Body of pancreas (tissue), 4 donors: ENCODE measurements at regions not wholly inside any gene's neighbourhood (a gene's known extent, or its start where the extent isn't known, plus 50 kb on each side); places are given as distances from the start of the nearest gene placed in this dataset.

Source experiments
- ATAC-seq: fragments of 150-250 bp; one replicate; pipeline ENCODE4 v1.9.1; 2016
- DNase-seq, 4 donors: peaks; one replicate each; pipeline ENCODE4 v3.0.0-alpha.2; 2019
- H3K27ac ChIP-seq, 4 donors: fragments of 200-600 bp; sonication (generic); 1 replicate in 3 of 4; 2 replicates in 1 of 4; pipeline versions ENCODE4 v1.5.1 to v1.6.1; 2016 to 2019; ENCODE audit warnings: mild to moderate bottlenecking in 1 of 4, mixed read lengths in 1 of 4, moderate library complexity in 1 of 4
- H3K27me3 ChIP-seq, 2 donors: fragments of 200-600 bp; sonication (generic); one replicate each; pipeline ENCODE4 v1.6.0; 2016; ENCODE audit warnings: mild to moderate bottlenecking in 1 of 2
- H3K36me3 ChIP-seq, 2 donors: fragments of 200-600 bp; sonication (generic); replicated peaks in 1 of 2; 2 replicates each; pipeline ENCODE4 v1.5.1; 2016; ENCODE audit warnings: low read depth in 2 of 2; ENCODE audit not compliant: insufficient read depth in 1 of 2
- H3K4me1 ChIP-seq: fragments of 200-600 bp; sonication (generic); one replicate; pipeline ENCODE4 v1.6.0; 2016
- H3K4me3 ChIP-seq, 2 donors: fragments of 200-600 bp; sonication (generic); 1 replicate in 1 of 2; 2 replicates in 1 of 2; pipeline ENCODE4 v1.5.1; 2016 to 2019
- H3K9me3 ChIP-seq, 3 donors: fragments of 200-600 bp; sonication (generic); 1 replicate in 2 of 3; 2 replicates in 1 of 3; pipeline ENCODE4 v1.5.1; 2016
- POLR2A ChIP-seq, 3 donors: fragments of 450-650 bp; IDR thresholded peaks; one replicate each; pipeline ENCODE4 v1.6.1; 2016; ENCODE audit warnings: antibody characterized with exemption in 3 of 3, mild to moderate bottlenecking in 2 of 3
- WGBS, 2 donors: methylation state at CpG; one replicate each; pipeline ENCODE4 v1.1.5; 2017; 5-methylcytosine and 5-hydroxymethylcytosine counted together
- intact Hi-C: fragments of 100-400 bp; cut with DNase I; formaldehyde crosslinking; loops from one replicate; pipeline ENCODE4 v1.15.1; 2023
- TF ChIP-seq, protein P1 (sequence below), 7 experiments: fragments of 450-650 bp in 4 of 7; fragments of 200-600 bp in 3 of 7; sonication (generic) in 3 of 7; IDR thresholded peaks; one replicate each; pipeline ENCODE4 v1.5.1; 2016 to 2019; ENCODE audit warnings: antibody characterized with exemption in 7 of 7

DNA sequence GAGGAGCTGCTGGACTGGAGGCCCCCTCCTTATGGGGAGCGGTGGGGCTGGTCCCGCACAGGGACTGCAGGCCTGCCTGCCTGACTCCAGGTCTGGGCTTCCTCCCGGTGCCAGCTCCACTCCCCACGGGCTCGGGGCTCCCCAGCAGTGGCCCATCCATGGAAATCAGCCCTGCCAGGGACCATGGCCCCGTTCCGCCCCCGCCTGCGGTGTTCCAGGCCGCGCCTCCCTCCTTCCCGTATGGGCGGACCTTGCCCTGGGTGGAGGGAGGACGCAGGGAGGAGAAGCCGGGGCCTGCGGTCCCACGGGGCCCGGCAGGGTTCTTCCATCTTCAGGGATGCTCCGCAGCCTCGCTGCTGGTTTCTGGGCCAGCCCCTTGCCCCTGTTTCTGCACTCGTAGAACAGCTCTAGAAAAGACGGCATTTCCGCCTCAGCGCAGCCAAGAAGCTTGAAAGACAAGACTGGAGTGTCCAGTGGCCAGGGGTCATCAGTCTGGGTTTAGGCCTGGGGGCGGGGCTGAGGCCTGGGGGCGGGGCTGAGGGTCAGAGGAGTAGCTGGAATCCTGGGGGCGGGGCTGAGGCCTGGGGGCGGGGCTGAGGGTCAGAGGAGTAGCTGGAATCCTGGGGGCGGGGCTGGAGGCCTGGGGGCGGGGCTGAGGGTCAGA lies 1330.6 kb downstream of the BRD1 start:
- Histone ChIP-seq H3K27me3 (no peaks in the 10 kb centered on the region), H3K4me1 (no peaks in the 10 kb centered on the region), H3K27ac (no peak overlapping the region), H3K9me3 (no peaks in the 10 kb centered on the region), H3K36me3 (no peaks in the 10 kb centered on the region), H3K4me3 (no peak overlapping the region)
- 85 to 91% methylated on average over 13 to 17 of the region's 30 CpGs for WGBS, 2 donors
- intact Hi-C loops = no loop called here
- TF ChIP-seq, protein P1, sequence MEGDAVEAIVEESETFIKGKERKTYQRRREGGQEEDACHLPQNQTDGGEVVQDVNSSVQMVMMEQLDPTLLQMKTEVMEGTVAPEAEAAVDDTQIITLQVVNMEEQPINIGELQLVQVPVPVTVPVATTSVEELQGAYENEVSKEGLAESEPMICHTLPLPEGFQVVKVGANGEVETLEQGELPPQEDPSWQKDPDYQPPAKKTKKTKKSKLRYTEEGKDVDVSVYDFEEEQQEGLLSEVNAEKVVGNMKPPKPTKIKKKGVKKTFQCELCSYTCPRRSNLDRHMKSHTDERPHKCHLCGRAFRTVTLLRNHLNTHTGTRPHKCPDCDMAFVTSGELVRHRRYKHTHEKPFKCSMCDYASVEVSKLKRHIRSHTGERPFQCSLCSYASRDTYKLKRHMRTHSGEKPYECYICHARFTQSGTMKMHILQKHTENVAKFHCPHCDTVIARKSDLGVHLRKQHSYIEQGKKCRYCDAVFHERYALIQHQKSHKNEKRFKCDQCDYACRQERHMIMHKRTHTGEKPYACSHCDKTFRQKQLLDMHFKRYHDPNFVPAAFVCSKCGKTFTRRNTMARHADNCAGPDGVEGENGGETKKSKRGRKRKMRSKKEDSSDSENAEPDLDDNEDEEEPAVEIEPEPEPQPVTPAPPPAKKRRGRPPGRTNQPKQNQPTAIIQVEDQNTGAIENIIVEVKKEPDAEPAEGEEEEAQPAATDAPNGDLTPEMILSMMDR (IDR thresholded peaks at IDR 0.05) = no peak
- no peak for TF ChIP-seq POLR2A (IDR thresholded peaks at IDR 0.05)
- DNase-seq (no peak), ATAC-seq (no peak)

DNA sequence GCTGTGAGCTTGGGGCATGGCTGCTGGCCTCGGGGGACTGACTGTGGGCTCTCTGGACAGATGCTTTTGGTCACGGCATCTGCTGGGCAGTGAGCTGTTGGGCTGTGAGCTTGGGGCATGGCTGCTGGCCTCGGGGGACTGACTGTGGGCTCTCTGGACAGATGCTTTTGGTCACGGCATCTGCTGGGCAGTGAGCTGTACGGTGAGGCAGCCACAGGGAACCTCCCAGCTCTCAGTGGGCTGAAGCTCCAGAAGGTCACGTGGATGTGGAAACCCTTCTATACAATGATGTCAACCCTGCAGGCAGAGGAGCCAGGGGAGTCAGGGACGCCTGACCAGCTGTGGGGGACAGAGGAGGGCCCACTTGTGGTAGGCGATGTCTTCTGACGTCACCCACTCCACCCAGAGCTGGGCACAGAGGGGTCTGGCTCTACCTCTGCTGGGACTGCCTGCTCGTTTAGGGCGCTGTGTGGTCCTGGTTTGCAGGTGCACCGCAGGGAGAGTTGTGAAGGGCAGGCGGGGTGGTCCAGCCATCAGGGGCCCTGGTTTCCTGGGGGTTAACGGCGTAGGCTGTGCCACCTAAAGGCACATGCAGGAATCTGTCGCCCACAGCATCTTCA lies 1331.3 kb downstream of the BRD1 start:
- DNase-seq (no peak), ATAC-seq (no peak)
- intact Hi-C loops = no loop called here
- Histone ChIP-seq H3K4me1 (no peaks in the 10 kb centered on the region), H3K27me3 (no peaks in the 10 kb centered on the region), H3K36me3 (no peaks in the 10 kb centered on the region), H3K27ac (no peak overlapping the region), H3K4me3 (no peak overlapping the region), H3K9me3 (no peaks in the 10 kb centered on the region)
- WGBS, 2 donors = 64 to 67% methylated on average over 10 to 16 of the region's 16 CpGs
- no peak for TF ChIP-seq POLR2A (IDR thresholded peaks at IDR 0.05)
- TF ChIP-seq, protein P1 (IDR thresholded peaks at IDR 0.05) = no peak

DNA sequence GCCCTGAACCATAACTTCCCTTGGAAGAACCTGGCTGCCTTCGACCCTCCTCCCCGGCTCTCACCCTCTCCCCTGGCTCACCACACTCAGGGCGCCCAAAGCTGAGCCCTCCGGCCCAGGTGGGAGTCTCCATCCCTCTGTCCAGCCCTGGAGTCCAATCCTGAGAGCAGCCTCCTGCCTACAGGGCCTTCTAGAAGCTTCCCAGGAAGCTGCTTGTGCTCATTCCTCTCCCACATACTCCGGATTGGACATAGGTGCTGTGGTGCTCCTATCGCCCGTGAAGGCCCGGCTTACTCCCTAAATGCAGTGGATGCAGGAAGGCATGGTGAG lies 1332.0 kb downstream of the BRD1 start:
- ATAC-seq = no peak
- Histone ChIP-seq H3K27ac (no peak overlapping the region), H3K9me3 (no peaks in the 10 kb centered on the region), H3K36me3 (no peaks in the 10 kb centered on the region), H3K27me3 (no peaks in the 10 kb centered on the region), H3K4me3 (no peak overlapping the region), H3K4me1 (peaks cover 5% of the 10 kb centered on the region)
- no peak for TF ChIP-seq POLR2A (IDR thresholded peaks at IDR 0.05)
- TF ChIP-seq, protein P1 (IDR thresholded peaks at IDR 0.05) = no peak
- no peak for DNase-seq
- 47 to 51% methylated on average over 6 to 8 of the region's 8 CpGs for WGBS, 2 donors
- intact Hi-C loops = no loop called here

DNA sequence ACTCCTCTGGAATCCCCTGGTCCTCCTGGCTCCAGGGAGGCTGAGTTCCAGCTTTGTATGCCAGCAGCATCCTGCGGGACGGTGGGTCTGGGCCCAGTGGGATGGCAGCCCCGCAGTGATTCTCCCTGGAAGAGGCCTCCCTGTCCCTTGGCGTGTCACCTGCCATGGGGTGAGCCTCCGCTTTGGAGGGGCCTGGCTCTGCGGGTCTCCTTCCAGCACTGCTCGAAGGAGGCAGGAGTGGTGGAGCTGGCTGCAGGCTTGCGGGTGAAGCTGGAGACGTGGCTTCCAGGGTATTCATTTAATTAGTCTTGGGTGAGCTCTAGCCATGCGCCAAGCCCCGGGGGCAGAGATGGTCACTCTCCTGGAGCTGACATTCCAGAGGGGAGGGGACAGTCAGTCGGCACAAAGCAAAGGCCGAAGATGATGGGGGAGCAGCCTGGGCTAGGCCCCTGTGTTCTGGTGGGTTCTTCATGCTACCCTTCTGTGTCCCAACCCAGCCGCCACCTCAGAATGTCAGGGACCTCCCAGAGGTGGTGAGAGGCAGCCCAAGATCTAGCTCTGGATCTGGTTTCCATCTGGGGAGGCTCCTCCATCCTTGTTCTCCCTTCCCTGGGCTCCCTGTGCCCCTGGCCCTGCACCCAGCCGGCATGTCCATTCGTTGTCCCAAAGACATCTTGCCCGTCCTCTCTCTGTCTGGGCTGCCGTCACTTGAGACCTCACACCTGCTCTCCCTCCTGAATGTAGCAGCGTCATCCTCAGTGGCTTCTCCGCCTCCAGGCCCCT lies 1332.5 kb downstream of the BRD1 start:
- WGBS, 2 donors = 54 to 57% methylated on average over 13 to 20 of the region's 20 CpGs
- peaks cover 0 to 4% of the 10 kb centered on the region in 2 donors for H3K27me3 ChIP-seq
- no peaks in the 10 kb centered on the region for H3K36me3 ChIP-seq
- H3K9me3 ChIP-seq = no peaks in the 10 kb centered on the region
- TF ChIP-seq, protein P1 (IDR thresholded peaks at IDR 0.05) = no peak
- TF ChIP-seq POLR2A (IDR thresholded peaks at IDR 0.05) = no peak
- no peak for ATAC-seq
- H3K4me1 ChIP-seq = peaks cover 10% of the 10 kb centered on the region
- DNase-seq = no peak
- intact Hi-C loops = no loop called here
- no peak overlapping the region for H3K27ac ChIP-seq
- no peak overlapping the region for H3K4me3 ChIP-seq
